ENCODE measurements at regions not wholly inside any gene's neighbourhood (a gene's known extent, or its start where the extent isn't known, plus 50 kb on each side); places are given as distances from the start of the nearest gene placed in this dataset.
"Not testable (repeated sequence)": the region's sequence is repeated elsewhere in the genome, so short reads cannot be mapped to it uniquely, and the experiment has no call there.

DNA sequence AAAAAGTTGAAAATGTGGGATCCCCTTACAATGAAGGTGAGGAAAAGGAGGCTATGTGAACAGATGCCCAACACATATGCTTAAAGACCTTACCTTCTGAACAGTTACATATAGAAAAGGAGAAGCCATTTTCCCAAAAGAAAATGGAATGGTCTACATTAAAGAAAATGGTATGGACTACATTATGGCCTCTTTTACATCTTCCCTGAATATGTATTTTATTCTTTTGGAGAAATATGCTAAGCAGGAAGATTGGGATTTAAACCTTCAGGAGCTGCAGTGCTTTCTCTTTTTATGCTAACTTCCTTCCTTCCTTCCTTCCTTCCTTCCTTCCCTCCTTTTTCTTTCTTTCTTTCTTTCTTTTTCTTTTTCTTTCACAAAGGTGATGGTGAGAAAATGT is 155.4 kb downstream of the SEC23IP start:
- no peak for TF ChIP-seq POLR2A (IDR thresholded peaks at IDR 0.05)
- TF ChIP-seq, protein P1, sequence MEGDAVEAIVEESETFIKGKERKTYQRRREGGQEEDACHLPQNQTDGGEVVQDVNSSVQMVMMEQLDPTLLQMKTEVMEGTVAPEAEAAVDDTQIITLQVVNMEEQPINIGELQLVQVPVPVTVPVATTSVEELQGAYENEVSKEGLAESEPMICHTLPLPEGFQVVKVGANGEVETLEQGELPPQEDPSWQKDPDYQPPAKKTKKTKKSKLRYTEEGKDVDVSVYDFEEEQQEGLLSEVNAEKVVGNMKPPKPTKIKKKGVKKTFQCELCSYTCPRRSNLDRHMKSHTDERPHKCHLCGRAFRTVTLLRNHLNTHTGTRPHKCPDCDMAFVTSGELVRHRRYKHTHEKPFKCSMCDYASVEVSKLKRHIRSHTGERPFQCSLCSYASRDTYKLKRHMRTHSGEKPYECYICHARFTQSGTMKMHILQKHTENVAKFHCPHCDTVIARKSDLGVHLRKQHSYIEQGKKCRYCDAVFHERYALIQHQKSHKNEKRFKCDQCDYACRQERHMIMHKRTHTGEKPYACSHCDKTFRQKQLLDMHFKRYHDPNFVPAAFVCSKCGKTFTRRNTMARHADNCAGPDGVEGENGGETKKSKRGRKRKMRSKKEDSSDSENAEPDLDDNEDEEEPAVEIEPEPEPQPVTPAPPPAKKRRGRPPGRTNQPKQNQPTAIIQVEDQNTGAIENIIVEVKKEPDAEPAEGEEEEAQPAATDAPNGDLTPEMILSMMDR (IDR thresholded peaks at IDR 0.05), result no peak
- no peaks in the 10 kb centered on the region for H3K9me3 ChIP-seq
- no peak overlapping the region for H3K27ac ChIP-seq
- H3K27me3 ChIP-seq, result peaks cover 0 to 3% of the 10 kb centered on the region in 2 donors
- no peaks in the 10 kb centered on the region for H3K4me1 ChIP-seq
- H3K36me3 ChIP-seq, result no peaks in the 10 kb centered on the region
- intact Hi-C loops (cut with DNase I), result no loop called here
- no peak overlapping the region for H3K4me3 ChIP-seq
- no peak for DNase-seq
- no peak for ATAC-seq

DNA sequence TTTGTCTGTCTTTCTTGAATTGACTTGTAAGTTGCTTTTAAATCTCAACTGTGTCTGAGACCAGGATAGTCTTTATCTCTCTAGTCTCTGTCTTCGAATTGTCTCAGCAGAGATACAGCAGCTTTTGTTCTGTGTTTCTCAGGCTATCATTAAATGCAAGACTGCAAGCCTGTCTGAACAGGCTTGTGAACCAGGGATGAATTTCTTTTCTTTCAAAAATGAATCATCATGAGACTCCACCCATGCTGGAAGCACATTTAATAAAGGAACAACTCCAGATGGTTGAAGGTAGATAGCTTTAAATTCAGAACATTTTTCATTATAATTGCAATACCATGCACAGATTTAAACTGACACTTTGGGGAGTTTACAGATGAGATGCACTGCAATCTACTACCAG is 155.9 kb downstream of the SEC23IP start:
- intact Hi-C loops (cut with DNase I), result no loop called here
- Histone ChIP-seq H3K27ac (no peak overlapping the region), H3K36me3 (no peaks in the 10 kb centered on the region), H3K27me3 (peaks cover 0 to 3% of the 10 kb centered on the region in 2 donors), H3K4me1 (no peaks in the 10 kb centered on the region), H3K4me3 (no peak overlapping the region), H3K9me3 (no peaks in the 10 kb centered on the region)
- TF ChIP-seq, protein P1 (IDR thresholded peaks at IDR 0.05), result no peak
- TF ChIP-seq POLR2A (IDR thresholded peaks at IDR 0.05), result no peak
- 39% methylated on average over 1 of the region's 1 CpG for WGBS (ENCODE audit: insufficient coverage, low coverage, low lambda C conversion rate, missing lambda C conversion rate)
- ATAC-seq (no peak), DNase-seq (no peak)

DNA sequence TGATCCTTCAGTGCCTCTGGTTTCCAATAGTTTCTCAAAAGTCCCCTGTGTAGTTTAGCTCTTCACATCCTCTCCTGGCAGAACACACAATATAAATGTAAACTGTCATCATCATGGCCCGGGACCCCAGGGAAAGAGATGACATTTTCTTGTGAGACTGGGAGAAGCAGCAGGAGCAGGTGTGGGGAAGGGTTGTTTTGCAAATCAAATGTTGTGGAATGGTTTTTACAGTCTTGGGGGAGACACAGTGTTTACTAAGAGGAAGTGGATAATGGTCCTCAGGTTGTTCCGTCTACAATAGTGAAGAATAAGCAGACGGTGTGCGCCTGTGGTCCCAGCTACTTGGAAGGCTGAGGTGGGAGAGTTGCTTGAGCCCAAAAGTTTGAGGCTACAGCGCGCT is 159.1 kb downstream of the SEC23IP start:
- no peak for TF ChIP-seq POLR2A (IDR thresholded peaks at IDR 0.05)
- TF ChIP-seq, protein P1 (IDR thresholded peaks at IDR 0.05), result no peak
- intact Hi-C loops (cut with DNase I), result no loop called here
- no peak overlapping the region for H3K27ac ChIP-seq
- no peaks in the 10 kb centered on the region for H3K9me3 ChIP-seq
- WGBS (ENCODE audit: insufficient coverage, low coverage, low lambda C conversion rate, missing lambda C conversion rate), result 57% methylated on average over 6 of the region's 6 CpGs
- no peak overlapping the region for H3K4me3 ChIP-seq
- H3K36me3 ChIP-seq, result no peaks in the 10 kb centered on the region
- peaks cover 0 to 3% of the 10 kb centered on the region in 2 donors for H3K27me3 ChIP-seq
- no peak for DNase-seq
- ATAC-seq, result no peak
- H3K4me1 ChIP-seq, result no peaks in the 10 kb centered on the region

DNA sequence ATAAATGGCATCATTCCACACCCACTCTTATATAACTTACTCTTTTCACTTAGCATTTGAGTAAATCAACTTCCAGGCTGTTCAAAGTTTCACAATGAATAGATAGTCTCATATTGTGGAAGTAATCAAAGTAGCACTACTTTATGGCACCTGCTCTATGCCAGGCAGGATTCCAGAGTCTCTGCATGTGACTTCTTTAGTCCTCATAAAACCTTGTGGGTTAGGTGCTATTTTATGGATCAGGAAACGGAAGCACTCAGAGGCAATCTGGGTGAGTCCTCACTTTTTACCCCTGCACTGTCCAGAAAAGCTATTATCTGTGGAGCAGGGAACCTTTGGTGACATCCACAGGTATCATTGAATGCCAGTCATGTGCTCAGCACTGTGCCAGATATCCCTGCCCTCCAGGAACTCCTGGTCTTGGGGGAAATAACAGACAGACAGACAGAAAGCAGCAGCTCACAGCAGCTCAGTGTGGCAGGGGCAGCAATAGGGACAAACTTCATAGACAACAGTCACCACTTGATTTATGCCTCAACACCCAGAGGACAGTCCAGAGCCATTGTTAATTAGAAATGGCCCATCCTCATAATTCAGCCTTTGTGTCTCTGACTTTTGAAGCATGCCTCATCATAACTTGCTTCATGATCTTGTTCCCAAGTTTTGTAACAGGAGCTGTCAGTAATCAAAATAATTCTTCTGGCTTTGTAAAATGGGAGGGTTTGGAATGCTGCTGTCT is 160.6 kb downstream of the SEC23IP start:
- H3K27me3 ChIP-seq, result peaks cover 0 to 3% of the 10 kb centered on the region in 2 donors
- no peaks in the 10 kb centered on the region for H3K9me3 ChIP-seq
- H3K27ac ChIP-seq, result no peak overlapping the region
- no peak for TF ChIP-seq POLR2A (IDR thresholded peaks at IDR 0.05)
- TF ChIP-seq, protein P1 (IDR thresholded peaks at IDR 0.05), result no peak
- ATAC-seq (no peak), DNase-seq (no peak)
- no peak overlapping the region for H3K4me3 ChIP-seq
- no peaks in the 10 kb centered on the region for H3K4me1 ChIP-seq
- H3K36me3 ChIP-seq, result no peaks in the 10 kb centered on the region
- intact Hi-C loops (cut with DNase I), result no loop called here
- 60% methylated on average over 1 of the region's 1 CpG for WGBS (ENCODE audit: insufficient coverage, low coverage, low lambda C conversion rate, missing lambda C conversion rate)

DNA sequence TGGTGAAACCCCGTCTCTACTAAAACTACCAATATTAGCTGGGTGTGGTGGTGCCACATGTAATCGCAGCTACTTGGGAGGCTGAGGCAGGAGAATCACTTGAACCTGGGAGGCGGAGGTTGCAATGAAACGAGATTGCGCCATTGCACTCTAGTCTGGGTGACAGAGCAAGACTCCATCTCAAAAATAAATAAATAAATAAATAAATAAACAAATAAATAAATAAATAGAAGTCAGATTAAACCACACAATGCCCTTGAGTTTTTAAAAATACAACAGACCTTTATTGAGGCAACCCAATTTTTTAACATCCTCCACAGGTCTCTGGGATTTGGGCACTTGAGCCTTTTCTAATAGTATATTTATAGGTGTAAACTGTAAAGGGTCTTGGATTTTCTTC is 167.3 kb downstream of the SEC23IP start:
- DNase-seq; H3K4me1 ChIP-seq; ATAC-seq; H3K9me3 ChIP-seq; H3K36me3 ChIP-seq; H3K4me3 ChIP-seq; intact Hi-C loops (cut with DNase I); H3K27ac ChIP-seq; H3K27me3 ChIP-seq: not testable (repeated sequence)
- 91% methylated on average over 4 of the region's 5 CpGs for WGBS (ENCODE audit: insufficient coverage, low coverage, low lambda C conversion rate, missing lambda C conversion rate)

All from right lobe of liver (tissue), 6 donors.